ENCODE measurements at regions not wholly inside any gene's neighbourhood (a gene's known extent, or its start where the extent isn't known, plus 50 kb on each side); places are given as distances from the start of the nearest gene placed in this dataset.
"Not testable (repeated sequence)": the region's sequence is repeated elsewhere in the genome, so short reads cannot be mapped to it uniquely, and the experiment has no call there.

- intact Hi-C loops (cut with micrococcal nuclease): no loop called here
These were observed 1858.3 kb upstream of the RAG2 start for GRCh38 chr11:38456371-38456770.

- intact Hi-C loops (cut with micrococcal nuclease): no loop called here
These were observed 1850.2 kb upstream of the RAG2 start for GRCh38 chr11:38448284-38448683.

- intact Hi-C loops (cut with micrococcal nuclease): no loop called here
These were observed 1848.3 kb upstream of the RAG2 start for GRCh38 chr11:38446336-38446735.

GRCh38 chr11:38438091-38438490 is 1840.1 kb upstream of the RAG2 start:
- intact Hi-C loops (cut with micrococcal nuclease): no loop called here

- intact Hi-C loops (cut with micrococcal nuclease): no loop called here
These were observed 1827.5 kb upstream of the RAG2 start for GRCh38 chr11:38425578-38425977.

GRCh38 chr11:38423042-38423441 is 1825.0 kb upstream of the RAG2 start:
- intact Hi-C loops (cut with micrococcal nuclease): no loop called here

GRCh38 chr11:38416141-38416540 is 1818.1 kb upstream of the RAG2 start:
- intact Hi-C loops (cut with micrococcal nuclease): no loop called here

GRCh38 chr11:38411149-38411548 is 1813.1 kb upstream of the RAG2 start:
- intact Hi-C loops (cut with micrococcal nuclease): no loop called here

GRCh38 chr11:38402063-38402462 is 1804.0 kb upstream of the RAG2 start:
- intact Hi-C loops (cut with micrococcal nuclease): no loop called here

- intact Hi-C loops (cut with micrococcal nuclease): no loop called here
These were observed 1794.1 kb upstream of the RAG2 start for GRCh38 chr11:38392176-38392575.

GRCh38 chr11:38384568-38384967 is 1786.5 kb upstream of the RAG2 start:
- intact Hi-C loops (cut with micrococcal nuclease): no loop called here

GRCh38 chr11:38365274-38365673 is 1767.2 kb upstream of the RAG2 start:
- intact Hi-C loops (cut with micrococcal nuclease): no loop called here

- intact Hi-C loops (cut with micrococcal nuclease): no loop called here
These were observed 1758.2 kb upstream of the RAG2 start for GRCh38 chr11:38356255-38356654.

GRCh38 chr11:38345286-38345685 is 1747.2 kb upstream of the RAG2 start:
- intact Hi-C loops (cut with micrococcal nuclease): no loop called here

GRCh38 chr11:38341612-38342011 is 1743.6 kb upstream of the RAG2 start:
- intact Hi-C loops (cut with micrococcal nuclease): not testable (repeated sequence)

GRCh38 chr11:38339835-38340440 is 1741.9 kb upstream of the RAG2 start:
- intact Hi-C loops (cut with micrococcal nuclease): no loop called here

- intact Hi-C loops (cut with micrococcal nuclease): not testable (repeated sequence)
These were observed 1740.0 kb upstream of the RAG2 start for GRCh38 chr11:38338022-38338421.

GRCh38 chr11:38332046-38332445 is 1734.0 kb upstream of the RAG2 start:
- intact Hi-C loops (cut with micrococcal nuclease): no loop called here

- intact Hi-C loops (cut with micrococcal nuclease): no loop called here
These were observed 1732.5 kb upstream of the RAG2 start for GRCh38 chr11:38330578-38330977.

- intact Hi-C loops (cut with micrococcal nuclease): no loop called here
These were observed 1726.1 kb upstream of the RAG2 start for GRCh38 chr11:38323961-38324761.

GRCh38 chr11:38315151-38315550 is 1717.1 kb upstream of the RAG2 start:
- intact Hi-C loops (cut with micrococcal nuclease): no loop called here

GRCh38 chr11:38307455-38307854 is 1709.4 kb upstream of the RAG2 start:
- intact Hi-C loops (cut with micrococcal nuclease): no loop called here

- intact Hi-C loops (cut with micrococcal nuclease): no loop called here
These were observed 1707.6 kb upstream of the RAG2 start for GRCh38 chr11:38305682-38306081.

Measured in T-helper 2 cell treated with Interferon-gamma antibody and Interleukin-4, amounts not matched to agents 100 ng/mL and 5 ng/mL, for 36 hours (primary cell).